Muscle layer of colon (tissue), 2 donors: ENCODE measurements at regions not wholly inside any gene's neighbourhood (a gene's known extent, or its start where the extent isn't known, plus 50 kb on each side); places are given as distances from the start of the nearest gene placed in this dataset.

Experiments
- H3K27ac ChIP-seq: one replicate; pipeline ENCODE4 v1.7.0; 2013; ENCODE audit warnings: low read depth, mild to moderate bottlenecking, low read length, moderate library complexity
- H3K27me3 ChIP-seq, 2 donors: one replicate each; pipeline ENCODE4 v1.7.0; 2013; ENCODE audit warnings: low read length in 2 of 2, mild to moderate bottlenecking in 2 of 2; ENCODE audit not compliant: insufficient read depth in 2 of 2, control insufficient read depth in 1 of 2
- H3K36me3 ChIP-seq: one replicate; pipeline ENCODE4 v1.7.0; 2013; ENCODE audit warnings: mild to moderate bottlenecking, low read length; ENCODE audit not compliant: insufficient read depth
- H3K4me1 ChIP-seq: one replicate; pipeline ENCODE4 v1.7.0; 2013; ENCODE audit warnings: mild to moderate bottlenecking, low read length; ENCODE audit not compliant: insufficient read depth
- H3K4me3 ChIP-seq, 2 donors: one replicate each; pipeline ENCODE4 v1.7.0; 2013; ENCODE audit warnings: low read length in 2 of 2, low read depth in 1 of 2, mild to moderate bottlenecking in 1 of 2, moderate library complexity in 1 of 2
- H3K9ac ChIP-seq: one replicate; pipeline ENCODE4 v1.7.0; 2013; ENCODE audit warnings: low read length
- H3K9me3 ChIP-seq: one replicate; pipeline ENCODE4 v1.7.0; 2013; ENCODE audit warnings: mild to moderate bottlenecking, low read length
- donor health status: abdominal sarcoma.
- donor health status: Adenocarcinoma of cecum.

GRCh38 chr15:77557564-77557963 is 75.1 kb downstream of the LINGO1 start:
- H3K27ac ChIP-seq = no peak overlapping the region
- H3K36me3 ChIP-seq = no peaks in the 10 kb centered on the region
- no peak overlapping the region for H3K9ac ChIP-seq
- H3K4me1 ChIP-seq = no peaks in the 10 kb centered on the region
- no peaks in the 10 kb centered on the region for H3K27me3 ChIP-seq
- H3K4me3 ChIP-seq = no peak overlapping the region
- no peaks in the 10 kb centered on the region for H3K9me3 ChIP-seq

GRCh38 chr15:77557144-77557543 is 75.6 kb downstream of the LINGO1 start:
- H3K4me3 ChIP-seq = no peak overlapping the region
- H3K4me1 ChIP-seq = no peaks in the 10 kb centered on the region
- no peaks in the 10 kb centered on the region for H3K9me3 ChIP-seq
- no peak overlapping the region for H3K9ac ChIP-seq
- H3K27ac ChIP-seq = no peak overlapping the region
- H3K36me3 ChIP-seq = no peaks in the 10 kb centered on the region
- H3K27me3 ChIP-seq = no peaks in the 10 kb centered on the region

- H3K4me1 ChIP-seq = no peaks in the 10 kb centered on the region
- no peak overlapping the region for H3K27ac ChIP-seq
- no peak overlapping the region for H3K4me3 ChIP-seq
- no peaks in the 10 kb centered on the region for H3K27me3 ChIP-seq
- H3K36me3 ChIP-seq = no peaks in the 10 kb centered on the region
- H3K9ac ChIP-seq = no peak overlapping the region
- H3K9me3 ChIP-seq = no peaks in the 10 kb centered on the region
Measured at GRCh38 chr15:77556622-77557021, 76.1 kb downstream of the LINGO1 start.

- Histone ChIP-seq H3K9ac (no peak overlapping the region), H3K36me3 (no peaks in the 10 kb centered on the region), H3K4me1 (no peaks in the 10 kb centered on the region), H3K27me3 (no peaks in the 10 kb centered on the region), H3K27ac (no peak overlapping the region), H3K9me3 (no peaks in the 10 kb centered on the region), H3K4me3 (no peak overlapping the region)
Measured at GRCh38 chr15:77555232-77555631, 77.5 kb downstream of the LINGO1 start.

- Histone ChIP-seq H3K27me3 (no peaks in the 10 kb centered on the region), H3K36me3 (no peaks in the 10 kb centered on the region), H3K4me3 (no peak overlapping the region), H3K4me1 (no peaks in the 10 kb centered on the region), H3K27ac (no peak overlapping the region), H3K9ac (no peak overlapping the region), H3K9me3 (no peaks in the 10 kb centered on the region)
Measured at GRCh38 chr15:77554306-77555080, 78.2 kb downstream of the LINGO1 start.

- Histone ChIP-seq H3K36me3 (no peaks in the 10 kb centered on the region), H3K27me3 (no peaks in the 10 kb centered on the region), H3K27ac (no peak overlapping the region), H3K4me1 (no peaks in the 10 kb centered on the region), H3K9ac (no peak overlapping the region), H3K4me3 (no peak overlapping the region), H3K9me3 (no peaks in the 10 kb centered on the region)
Measured at GRCh38 chr15:77553695-77554094, 79.0 kb downstream of the LINGO1 start.

GRCh38 chr15:77553257-77553656 is 79.5 kb downstream of the LINGO1 start:
- H3K9ac ChIP-seq = no peak overlapping the region
- no peak overlapping the region for H3K4me3 ChIP-seq
- no peak overlapping the region for H3K27ac ChIP-seq
- no peaks in the 10 kb centered on the region for H3K4me1 ChIP-seq
- H3K9me3 ChIP-seq = no peaks in the 10 kb centered on the region
- no peaks in the 10 kb centered on the region for H3K36me3 ChIP-seq
- no peaks in the 10 kb centered on the region for H3K27me3 ChIP-seq

GRCh38 chr15:77552066-77552465 is 80.6 kb downstream of the LINGO1 start:
- Histone ChIP-seq H3K9ac (no peak overlapping the region), H3K4me3 (no peak overlapping the region), H3K27me3 (no peaks in the 10 kb centered on the region), H3K4me1 (no peaks in the 10 kb centered on the region), H3K27ac (no peak overlapping the region), H3K36me3 (no peaks in the 10 kb centered on the region), H3K9me3 (no peaks in the 10 kb centered on the region)

- H3K9me3 ChIP-seq = no peaks in the 10 kb centered on the region
Measured at GRCh38 chr15:77550301-77551251, 82.1 kb downstream of the LINGO1 start.

GRCh38 chr15:77549576-77550288 is 83.0 kb downstream of the LINGO1 start:
- H3K9ac ChIP-seq = no peak overlapping the region
- H3K27ac ChIP-seq = no peak overlapping the region
- no peaks in the 10 kb centered on the region for H3K27me3 ChIP-seq
- no peak overlapping the region for H3K4me3 ChIP-seq
- H3K4me1 ChIP-seq = no peaks in the 10 kb centered on the region
- H3K36me3 ChIP-seq = no peaks in the 10 kb centered on the region
- H3K9me3 ChIP-seq = no peaks in the 10 kb centered on the region

More at GRCh38 chr15:77550301-77551251, 82.1 kb downstream of the LINGO1 start:
- Histone ChIP-seq H3K9ac (no peak overlapping the region), H3K4me1 (no peaks in the 10 kb centered on the region), H3K4me3 (no peak overlapping the region), H3K36me3 (no peaks in the 10 kb centered on the region), H3K27ac (no peak overlapping the region), H3K27me3 (no peaks in the 10 kb centered on the region)
